ENCODE measurements at regions not wholly inside any gene's neighbourhood (a gene's known extent, or its start where the extent isn't known, plus 50 kb on each side); places are given as distances from the start of the nearest gene placed in this dataset.

DNA sequence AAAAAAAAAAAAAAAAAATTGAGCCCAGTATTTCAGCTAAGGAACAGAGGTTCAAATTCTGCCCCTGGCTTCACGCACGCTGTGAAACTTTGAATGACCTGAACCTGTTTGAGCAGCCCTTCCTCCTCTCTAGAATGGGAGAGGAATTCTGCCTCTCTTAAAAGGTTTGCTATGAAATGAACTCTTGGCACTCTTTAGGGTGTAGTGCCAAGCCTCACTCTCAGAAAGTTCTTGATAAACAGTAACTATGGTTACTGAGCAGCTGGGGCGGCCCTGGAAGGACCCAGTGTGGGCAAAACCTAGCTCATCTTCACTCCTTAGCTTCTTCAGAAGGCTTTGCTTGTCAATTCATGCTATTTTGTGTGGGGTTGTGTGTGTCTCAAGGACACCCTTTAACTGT lies 73.7 kb downstream of the GEMIN8 start:
- Histone ChIP-seq H3K4me3 (ENCODE audit: low read depth, low read length) (no peak overlapping the region), H3K36me3 (ENCODE audit: control insufficient read depth in 2 of 2, insufficient read depth in 1 of 2, low read length in 2 of 2) (no peaks in the 10 kb centered on the region), H3K9me3 (ENCODE audit: control insufficient read depth, insufficient read depth, low read depth, low read length) (peaks cover 2% of the 10 kb centered on the region; the same call in 1 of the 2 replicates), H3K27ac (ENCODE audit: extremely low read depth, low read depth, low read length) (no peak overlapping the region), H3K4me1 (ENCODE audit: control insufficient read depth, insufficient read depth, low read length) (no peaks in the 10 kb centered on the region)
- TF ChIP-seq ZNF664 (tag by site-specific recombination; IDR thresholded peaks at IDR 0.05): no peak
- no peak for TF ChIP-seq YY1 (tag by site-specific recombination; IDR thresholded peaks at IDR 0.05)
- TF ChIP-seq, protein P1, sequence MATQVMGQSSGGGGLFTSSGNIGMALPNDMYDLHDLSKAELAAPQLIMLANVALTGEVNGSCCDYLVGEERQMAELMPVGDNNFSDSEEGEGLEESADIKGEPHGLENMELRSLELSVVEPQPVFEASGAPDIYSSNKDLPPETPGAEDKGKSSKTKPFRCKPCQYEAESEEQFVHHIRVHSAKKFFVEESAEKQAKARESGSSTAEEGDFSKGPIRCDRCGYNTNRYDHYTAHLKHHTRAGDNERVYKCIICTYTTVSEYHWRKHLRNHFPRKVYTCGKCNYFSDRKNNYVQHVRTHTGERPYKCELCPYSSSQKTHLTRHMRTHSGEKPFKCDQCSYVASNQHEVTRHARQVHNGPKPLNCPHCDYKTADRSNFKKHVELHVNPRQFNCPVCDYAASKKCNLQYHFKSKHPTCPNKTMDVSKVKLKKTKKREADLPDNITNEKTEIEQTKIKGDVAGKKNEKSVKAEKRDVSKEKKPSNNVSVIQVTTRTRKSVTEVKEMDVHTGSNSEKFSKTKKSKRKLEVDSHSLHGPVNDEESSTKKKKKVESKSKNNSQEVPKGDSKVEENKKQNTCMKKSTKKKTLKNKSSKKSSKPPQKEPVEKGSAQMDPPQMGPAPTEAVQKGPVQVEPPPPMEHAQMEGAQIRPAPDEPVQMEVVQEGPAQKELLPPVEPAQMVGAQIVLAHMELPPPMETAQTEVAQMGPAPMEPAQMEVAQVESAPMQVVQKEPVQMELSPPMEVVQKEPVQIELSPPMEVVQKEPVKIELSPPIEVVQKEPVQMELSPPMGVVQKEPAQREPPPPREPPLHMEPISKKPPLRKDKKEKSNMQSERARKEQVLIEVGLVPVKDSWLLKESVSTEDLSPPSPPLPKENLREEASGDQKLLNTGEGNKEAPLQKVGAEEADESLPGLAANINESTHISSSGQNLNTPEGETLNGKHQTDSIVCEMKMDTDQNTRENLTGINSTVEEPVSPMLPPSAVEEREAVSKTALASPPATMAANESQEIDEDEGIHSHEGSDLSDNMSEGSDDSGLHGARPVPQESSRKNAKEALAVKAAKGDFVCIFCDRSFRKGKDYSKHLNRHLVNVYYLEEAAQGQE (tag by site-specific recombination; IDR thresholded peaks at IDR 0.05): no peak
- no peak for TF ChIP-seq ZNF707 (tag by site-specific recombination; IDR thresholded peaks at IDR 0.05)
- TF ChIP-seq ZBTB8A (tag by site-specific recombination; IDR thresholded peaks at IDR 0.05): no peak
- no peak for TF ChIP-seq ZNF48 (tag by site-specific recombination; IDR thresholded peaks at IDR 0.05)
- no peak for TF ChIP-seq OSR2 (tag by site-specific recombination; IDR thresholded peaks at IDR 0.05)
- TF ChIP-seq, protein P2, sequence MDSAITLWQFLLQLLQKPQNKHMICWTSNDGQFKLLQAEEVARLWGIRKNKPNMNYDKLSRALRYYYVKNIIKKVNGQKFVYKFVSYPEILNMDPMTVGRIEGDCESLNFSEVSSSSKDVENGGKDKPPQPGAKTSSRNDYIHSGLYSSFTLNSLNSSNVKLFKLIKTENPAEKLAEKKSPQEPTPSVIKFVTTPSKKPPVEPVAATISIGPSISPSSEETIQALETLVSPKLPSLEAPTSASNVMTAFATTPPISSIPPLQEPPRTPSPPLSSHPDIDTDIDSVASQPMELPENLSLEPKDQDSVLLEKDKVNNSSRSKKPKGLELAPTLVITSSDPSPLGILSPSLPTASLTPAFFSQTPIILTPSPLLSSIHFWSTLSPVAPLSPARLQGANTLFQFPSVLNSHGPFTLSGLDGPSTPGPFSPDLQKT (IDR thresholded peaks at IDR 0.05; ENCODE audit: borderline replicate concordance, low read depth, low read length): no peak
- TF ChIP-seq ZNF274 (IDR thresholded peaks at IDR 0.05; ENCODE audit: low read length): no peak
- TF ChIP-seq ZNF274 (tag by site-specific recombination; IDR thresholded peaks at IDR 0.05; ENCODE audit: borderline replicate concordance): no peak
- TF ChIP-seq, protein P3, sequence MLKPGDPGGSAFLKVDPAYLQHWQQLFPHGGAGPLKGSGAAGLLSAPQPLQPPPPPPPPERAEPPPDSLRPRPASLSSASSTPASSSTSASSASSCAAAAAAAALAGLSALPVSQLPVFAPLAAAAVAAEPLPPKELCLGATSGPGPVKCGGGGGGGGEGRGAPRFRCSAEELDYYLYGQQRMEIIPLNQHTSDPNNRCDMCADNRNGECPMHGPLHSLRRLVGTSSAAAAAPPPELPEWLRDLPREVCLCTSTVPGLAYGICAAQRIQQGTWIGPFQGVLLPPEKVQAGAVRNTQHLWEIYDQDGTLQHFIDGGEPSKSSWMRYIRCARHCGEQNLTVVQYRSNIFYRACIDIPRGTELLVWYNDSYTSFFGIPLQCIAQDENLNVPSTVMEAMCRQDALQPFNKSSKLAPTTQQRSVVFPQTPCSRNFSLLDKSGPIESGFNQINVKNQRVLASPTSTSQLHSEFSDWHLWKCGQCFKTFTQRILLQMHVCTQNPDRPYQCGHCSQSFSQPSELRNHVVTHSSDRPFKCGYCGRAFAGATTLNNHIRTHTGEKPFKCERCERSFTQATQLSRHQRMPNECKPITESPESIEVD (tag by site-specific recombination; IDR thresholded peaks at IDR 0.05): no peak
- TF ChIP-seq, protein P4, sequence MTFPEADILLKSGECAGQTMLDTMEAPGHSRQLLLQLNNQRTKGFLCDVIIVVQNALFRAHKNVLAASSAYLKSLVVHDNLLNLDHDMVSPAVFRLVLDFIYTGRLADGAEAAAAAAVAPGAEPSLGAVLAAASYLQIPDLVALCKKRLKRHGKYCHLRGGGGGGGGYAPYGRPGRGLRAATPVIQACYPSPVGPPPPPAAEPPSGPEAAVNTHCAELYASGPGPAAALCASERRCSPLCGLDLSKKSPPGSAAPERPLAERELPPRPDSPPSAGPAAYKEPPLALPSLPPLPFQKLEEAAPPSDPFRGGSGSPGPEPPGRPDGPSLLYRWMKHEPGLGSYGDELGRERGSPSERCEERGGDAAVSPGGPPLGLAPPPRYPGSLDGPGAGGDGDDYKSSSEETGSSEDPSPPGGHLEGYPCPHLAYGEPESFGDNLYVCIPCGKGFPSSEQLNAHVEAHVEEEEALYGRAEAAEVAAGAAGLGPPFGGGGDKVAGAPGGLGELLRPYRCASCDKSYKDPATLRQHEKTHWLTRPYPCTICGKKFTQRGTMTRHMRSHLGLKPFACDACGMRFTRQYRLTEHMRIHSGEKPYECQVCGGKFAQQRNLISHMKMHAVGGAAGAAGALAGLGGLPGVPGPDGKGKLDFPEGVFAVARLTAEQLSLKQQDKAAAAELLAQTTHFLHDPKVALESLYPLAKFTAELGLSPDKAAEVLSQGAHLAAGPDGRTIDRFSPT (tag by site-specific recombination; IDR thresholded peaks at IDR 0.05): no peak
- TF ChIP-seq, protein P5, sequence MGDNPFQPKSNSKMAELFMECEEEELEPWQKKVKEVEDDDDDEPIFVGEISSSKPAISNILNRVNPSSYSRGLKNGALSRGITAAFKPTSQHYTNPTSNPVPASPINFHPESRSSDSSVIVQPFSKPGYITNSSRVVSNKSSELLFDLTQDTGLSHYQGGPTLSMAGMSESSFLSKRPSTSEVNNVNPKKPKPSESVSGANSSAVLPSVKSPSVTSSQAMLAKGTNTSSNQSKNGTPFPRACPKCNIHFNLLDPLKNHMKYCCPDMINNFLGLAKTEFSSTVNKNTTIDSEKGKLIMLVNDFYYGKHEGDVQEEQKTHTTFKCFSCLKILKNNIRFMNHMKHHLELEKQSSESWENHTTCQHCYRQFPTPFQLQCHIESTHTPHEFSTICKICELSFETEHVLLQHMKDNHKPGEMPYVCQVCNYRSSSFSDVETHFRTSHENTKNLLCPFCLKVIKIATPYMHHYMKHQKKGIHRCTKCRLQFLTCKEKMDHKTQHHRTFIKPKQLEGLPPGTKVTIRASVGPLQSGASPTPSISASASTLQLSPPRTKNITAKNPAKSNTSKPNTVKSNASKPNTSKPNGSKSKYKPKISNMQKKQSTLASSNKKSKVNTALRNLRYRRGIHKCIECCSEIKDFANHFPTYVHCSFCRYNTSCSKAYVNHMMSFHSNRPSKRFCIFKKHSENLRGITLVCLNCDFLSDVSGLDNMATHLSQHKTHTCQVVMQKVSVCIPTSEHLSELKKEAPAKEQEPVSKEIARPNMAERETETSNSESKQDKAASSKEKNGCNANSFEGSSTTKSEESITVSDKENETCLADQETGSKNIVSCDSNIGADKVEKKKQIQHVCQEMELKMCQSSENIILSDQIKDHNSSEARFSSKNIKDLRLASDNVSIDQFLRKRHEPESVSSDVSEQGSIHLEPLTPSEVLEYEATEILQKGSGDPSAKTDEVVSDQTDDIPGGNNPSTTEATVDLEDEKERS (tag by site-specific recombination; IDR thresholded peaks at IDR 0.05): no peak
- no peak for TF ChIP-seq BCL11A (tag by site-specific recombination; IDR thresholded peaks at IDR 0.05; ENCODE audit: low read depth)
- no peak for TF ChIP-seq ZNF391 (tag by site-specific recombination; IDR thresholded peaks at IDR 0.05; ENCODE audit: borderline replicate concordance, low read depth)
- TF ChIP-seq EGR2 (tag by site-specific recombination; IDR thresholded peaks at IDR 0.05; ENCODE audit: low read depth): no peak
- TF ChIP-seq ZNF354C (tag by site-specific recombination; IDR thresholded peaks at IDR 0.05; ENCODE audit: borderline replicate concordance, low read depth): no peak
- no peak for TF ChIP-seq KLF16 (tag by site-specific recombination; IDR thresholded peaks at IDR 0.05)
- TF ChIP-seq, protein P6, sequence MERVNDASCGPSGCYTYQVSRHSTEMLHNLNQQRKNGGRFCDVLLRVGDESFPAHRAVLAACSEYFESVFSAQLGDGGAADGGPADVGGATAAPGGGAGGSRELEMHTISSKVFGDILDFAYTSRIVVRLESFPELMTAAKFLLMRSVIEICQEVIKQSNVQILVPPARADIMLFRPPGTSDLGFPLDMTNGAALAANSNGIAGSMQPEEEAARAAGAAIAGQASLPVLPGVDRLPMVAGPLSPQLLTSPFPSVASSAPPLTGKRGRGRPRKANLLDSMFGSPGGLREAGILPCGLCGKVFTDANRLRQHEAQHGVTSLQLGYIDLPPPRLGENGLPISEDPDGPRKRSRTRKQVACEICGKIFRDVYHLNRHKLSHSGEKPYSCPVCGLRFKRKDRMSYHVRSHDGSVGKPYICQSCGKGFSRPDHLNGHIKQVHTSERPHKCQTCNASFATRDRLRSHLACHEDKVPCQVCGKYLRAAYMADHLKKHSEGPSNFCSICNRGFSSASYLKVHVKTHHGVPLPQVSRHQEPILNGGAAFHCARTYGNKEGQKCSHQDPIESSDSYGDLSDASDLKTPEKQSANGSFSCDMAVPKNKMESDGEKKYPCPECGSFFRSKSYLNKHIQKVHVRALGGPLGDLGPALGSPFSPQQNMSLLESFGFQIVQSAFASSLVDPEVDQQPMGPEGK (tag by site-specific recombination; IDR thresholded peaks at IDR 0.05): no peak
- no peak for TF ChIP-seq ZNF324 (tag by site-specific recombination; IDR thresholded peaks at IDR 0.05)
- ChIA-PET CTCF (interaction anchor here (0.6 kb wide), 2 partner anchors 57 to 263 kb away, joined by 3 read pairs; no protein-coding TSS in a partner anchor), POLR2A (no interaction called here)
